ENCODE measurements at regions not wholly inside any gene's neighbourhood (a gene's known extent, or its start where the extent isn't known, plus 50 kb on each side); places are given as distances from the start of the nearest gene placed in this dataset.

DNA sequence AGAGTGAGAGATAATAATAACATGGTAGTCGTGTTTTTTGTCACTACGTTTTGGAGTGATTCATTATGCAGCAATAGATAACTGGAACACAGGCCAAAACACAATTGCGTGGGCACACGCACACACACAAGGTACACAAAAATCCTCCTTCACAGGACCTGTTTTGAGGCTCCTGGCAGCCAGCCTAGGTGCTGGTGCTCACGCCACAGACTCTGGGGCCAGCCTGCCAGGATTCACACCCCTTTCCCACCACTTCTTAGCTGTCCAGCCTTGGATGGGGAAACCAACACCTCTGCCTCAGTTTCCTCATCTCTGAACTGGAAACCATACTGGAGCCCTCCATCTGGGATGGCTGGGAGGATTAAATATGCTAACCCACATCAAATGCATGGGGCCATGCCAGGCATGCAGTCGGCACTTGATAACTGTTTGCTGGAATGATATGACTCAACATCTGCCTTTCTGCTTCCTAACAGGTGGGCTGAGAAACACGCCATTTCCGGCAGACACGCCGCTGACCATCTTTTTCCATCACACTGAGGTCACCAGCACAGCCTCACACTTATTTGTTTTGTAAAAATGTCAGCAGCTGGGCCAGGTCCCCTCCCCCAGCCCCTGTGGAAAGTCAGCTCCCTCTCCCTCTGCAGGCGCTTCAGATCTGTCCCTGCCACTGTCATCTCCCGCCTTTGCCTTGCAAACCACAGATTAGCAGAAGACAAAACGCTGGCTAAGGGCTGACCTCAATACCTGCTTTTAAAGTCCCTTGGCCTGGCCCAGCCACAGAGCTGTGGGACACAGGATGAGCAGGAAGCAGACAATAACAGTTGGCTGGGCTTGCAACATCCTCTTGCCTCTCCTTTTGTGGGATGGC lies 237.5 kb downstream of the BCOR start:
- Histone ChIP-seq H3K4ac (ENCODE audit: low read depth, low read length) (0 out of 2 replicates have a peak overlapping the region, but pooled peaks have one; percentile 35), H2BK5ac (ENCODE audit: low read depth, low read length, poor library complexity, severe bottlenecking) (peak overlapping the region; percentile 17), H2AFZ (replicated peaks; ENCODE audit: low read length, poor library complexity) (peak overlapping the region; percentile 2), H3K9me3 (ENCODE audit: control insufficient read depth, insufficient read depth, low read length) (peaks cover 4% of the 10 kb centered on the region; the same call in 1 of the 2 replicates), H2BK120ac (ENCODE audit: low read depth, low read length) (peak overlapping the region; percentile 28; the same call in 1 of the 2 replicates), H3K4me1 (ENCODE audit: control insufficient read depth, insufficient read depth, low read length) (peaks cover 7% of the 10 kb centered on the region), H2AK5ac (ENCODE audit: low read depth, low read length) (0 out of 2 replicates have a peak overlapping the region, but pooled peaks have one; percentile 32), H4K91ac (ENCODE audit: insufficient read depth, low read depth, low read length) (no peak overlapping the region; the same call in 1 of the 2 replicates), H3K56ac (ENCODE audit: extremely low read depth, insufficient read depth, low read length) (no peak overlapping the region), H3K23ac (ENCODE audit: low read depth, low read length) (no peak overlapping the region), H3K36me3 (ENCODE audit: control insufficient read depth, insufficient read depth, low read length) (no peaks in the 10 kb centered on the region), H3K9me1 (ENCODE audit: insufficient read depth, low read length) (peaks cover 4% of the 10 kb centered on the region; the same call in 1 of the 2 replicates), H3K27me3 (ENCODE audit: control insufficient read depth, insufficient read depth, low read length) (peaks cover 11% of the 10 kb centered on the region; the same call in 1 of the 2 replicates), H3K4me3 (ENCODE audit: insufficient read depth, low read depth, low read length) (no peak overlapping the region), H2AK9ac (replicated peaks; ENCODE audit: low read depth, low read length, poor library complexity) (peak overlapping the region; percentile 52), H3K4me2 (ENCODE audit: low read depth, low read length) (no peak overlapping the region), H3K18ac (ENCODE audit: low read depth, low read length) (no peak overlapping the region), H4K20me1 (ENCODE audit: insufficient read depth, low read length) (0 out of 2 replicates have a peak, but pooled peaks cover 4% of the 10 kb centered on the region), H3K9ac (ENCODE audit: low read depth, low read length) (no peak overlapping the region), H2BK20ac (ENCODE audit: low read depth, low read length) (no peak overlapping the region; the same call in none of the 2 replicates), H3K79me1 (ENCODE audit: low read depth in 1 of 2, low read length in 2 of 2) (no peaks in the 10 kb centered on the region), H3K27ac (ENCODE audit: insufficient read depth, low read length) (no peak overlapping the region; the same call in 1 of the 2 replicates), H2BK15ac (ENCODE audit: low read depth, low read length) (no peak overlapping the region), H4K5ac (ENCODE audit: low read depth, low read length) (no peak overlapping the region), H4K8ac (ENCODE audit: low read depth in 2 of 2, low read length in 2 of 2) (no peak overlapping the region), H3K14ac (replicated peaks; ENCODE audit: low read depth, low read length) (no peak overlapping the region)
- intact Hi-C loops (cut with micrococcal nuclease), result loop anchor here (1.0 kb wide), 1 partner anchor 37 kb away; no protein-coding TSS in a partner anchor
- BruUV-seq (replicated peaks), result no TSS peak
- in situ Hi-C loops (cut with MboI; ENCODE audit: low sequenced_read_pairs), result no loop called here
- ChIA-PET POLR2A (ENCODE audit: unreplicated experiment) (no interaction called here), CTCF (interaction anchor here (0.5 kb wide), 1 partner anchor 19 kb away, joined by 3 read pairs; no protein-coding TSS in a partner anchor)
- peak; percentile 67 for ATAC-seq (ENCODE audit: low read depth)
- dilution Hi-C loops (cut with HindIII; ENCODE audit: low sequenced_read_pairs, unreplicated experiment), result no loop called here
- peak; percentile 91 for DNase-seq
- 60% methylated on average over 1 of the region's 13 CpGs; no CpG with 5 or more reads in 1 of the 2 experiments for WGBS, 2 experiments (ENCODE audit: extremely low coverage in 2 of 2, insufficient read length in 1 of 2)
- TF ChIP-seq SMC3 (IDR thresholded peaks at IDR 0.05; ENCODE audit: low read depth, low read length) (no peak), FOS (IDR thresholded peaks at IDR 0.05; ENCODE audit: low read depth, low read length) (peak; percentile 65; the same call in 1 of the 2 replicates), POLR2A (IDR thresholded peaks at IDR 0.05; ENCODE audit: low read depth, low read length) (no peak), RAD21 (IDR thresholded peaks at IDR 0.05; ENCODE audit: low read length) (peak; percentile 13; the same call in 1 of the 2 replicates), NFE2L2 (IDR thresholded peaks at IDR 0.05; ENCODE audit: low read depth, low read length) (no peak), RFX5 (IDR thresholded peaks at IDR 0.05; ENCODE audit: low read depth, low read length) (no peak), BHLHE40 (IDR thresholded peaks at IDR 0.05; ENCODE audit: low read depth, low read length) (peak; percentile 78), RCOR1 (IDR thresholded peaks at IDR 0.05; ENCODE audit: insufficient replicate concordance, low read length) (peak; percentile 73), MAZ (IDR thresholded peaks at IDR 0.05; ENCODE audit: borderline replicate concordance, low read depth, low read length) (no peak), MAFK (IDR thresholded peaks at IDR 0.05; ENCODE audit: low read depth, low read length) (no peak)
- TF ChIP-seq, protein P1, sequence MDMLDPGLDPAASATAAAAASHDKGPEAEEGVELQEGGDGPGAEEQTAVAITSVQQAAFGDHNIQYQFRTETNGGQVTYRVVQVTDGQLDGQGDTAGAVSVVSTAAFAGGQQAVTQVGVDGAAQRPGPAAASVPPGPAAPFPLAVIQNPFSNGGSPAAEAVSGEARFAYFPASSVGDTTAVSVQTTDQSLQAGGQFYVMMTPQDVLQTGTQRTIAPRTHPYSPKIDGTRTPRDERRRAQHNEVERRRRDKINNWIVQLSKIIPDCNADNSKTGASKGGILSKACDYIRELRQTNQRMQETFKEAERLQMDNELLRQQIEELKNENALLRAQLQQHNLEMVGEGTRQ (IDR thresholded peaks at IDR 0.05; ENCODE audit: low read depth, low read length), result no peak
- TF ChIP-seq, protein P2, sequence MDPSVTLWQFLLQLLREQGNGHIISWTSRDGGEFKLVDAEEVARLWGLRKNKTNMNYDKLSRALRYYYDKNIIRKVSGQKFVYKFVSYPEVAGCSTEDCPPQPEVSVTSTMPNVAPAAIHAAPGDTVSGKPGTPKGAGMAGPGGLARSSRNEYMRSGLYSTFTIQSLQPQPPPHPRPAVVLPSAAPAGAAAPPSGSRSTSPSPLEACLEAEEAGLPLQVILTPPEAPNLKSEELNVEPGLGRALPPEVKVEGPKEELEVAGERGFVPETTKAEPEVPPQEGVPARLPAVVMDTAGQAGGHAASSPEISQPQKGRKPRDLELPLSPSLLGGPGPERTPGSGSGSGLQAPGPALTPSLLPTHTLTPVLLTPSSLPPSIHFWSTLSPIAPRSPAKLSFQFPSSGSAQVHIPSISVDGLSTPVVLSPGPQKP (IDR thresholded peaks at IDR 0.05; ENCODE audit: borderline replicate concordance, low read depth, low read length), result no peak
- TF ChIP-seq, protein P3, sequence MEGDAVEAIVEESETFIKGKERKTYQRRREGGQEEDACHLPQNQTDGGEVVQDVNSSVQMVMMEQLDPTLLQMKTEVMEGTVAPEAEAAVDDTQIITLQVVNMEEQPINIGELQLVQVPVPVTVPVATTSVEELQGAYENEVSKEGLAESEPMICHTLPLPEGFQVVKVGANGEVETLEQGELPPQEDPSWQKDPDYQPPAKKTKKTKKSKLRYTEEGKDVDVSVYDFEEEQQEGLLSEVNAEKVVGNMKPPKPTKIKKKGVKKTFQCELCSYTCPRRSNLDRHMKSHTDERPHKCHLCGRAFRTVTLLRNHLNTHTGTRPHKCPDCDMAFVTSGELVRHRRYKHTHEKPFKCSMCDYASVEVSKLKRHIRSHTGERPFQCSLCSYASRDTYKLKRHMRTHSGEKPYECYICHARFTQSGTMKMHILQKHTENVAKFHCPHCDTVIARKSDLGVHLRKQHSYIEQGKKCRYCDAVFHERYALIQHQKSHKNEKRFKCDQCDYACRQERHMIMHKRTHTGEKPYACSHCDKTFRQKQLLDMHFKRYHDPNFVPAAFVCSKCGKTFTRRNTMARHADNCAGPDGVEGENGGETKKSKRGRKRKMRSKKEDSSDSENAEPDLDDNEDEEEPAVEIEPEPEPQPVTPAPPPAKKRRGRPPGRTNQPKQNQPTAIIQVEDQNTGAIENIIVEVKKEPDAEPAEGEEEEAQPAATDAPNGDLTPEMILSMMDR (conservative IDR thresholded peaks at IDR 0.05; ENCODE audit: low read depth, low read length), result no peak

All from IMR-90 (cell line).